Stomach (tissue), 8 donors: ENCODE measurements at regions not wholly inside any gene's neighbourhood (a gene's known extent, or its start where the extent isn't known, plus 50 kb on each side); places are given as distances from the start of the nearest gene placed in this dataset.

ENCODE experiments used
- DNase-seq, 2 donors: peaks; one replicate each; pipeline versions ENCODE4 v3.0.0 to v3.0.0-alpha.2; 2013 to 2019
- H3K27ac ChIP-seq, 5 donors: fragments of 200-600 bp in 4 of 5; sonication (generic) in 4 of 5; one replicate each; pipeline ENCODE4 v1.5.1; 2013 to 2019; ENCODE audit warnings: mild to moderate bottlenecking in 1 of 5, moderate library complexity in 1 of 5
- H3K27me3 ChIP-seq, 3 donors: fragments of 200-600 bp; sonication (generic); one replicate each; pipeline ENCODE4 v1.5.1; 2017 to 2019; ENCODE audit warnings: mixed run types in 1 of 3
- H3K36me3 ChIP-seq, 4 donors: fragments of 200-600 bp; sonication (generic); 1 replicate in 3 of 4; 2 replicates in 1 of 4; pipeline ENCODE4 v1.5.1; 2016 to 2019
- H3K4me1 ChIP-seq, 4 donors: fragments of 200-600 bp; sonication (generic); one replicate each; pipeline ENCODE4 v1.5.1; 2016 to 2019
- H3K4me3 ChIP-seq, 4 donors: fragments of 200-600 bp; sonication (generic) in 3 of 4; one replicate each; pipeline ENCODE4 v1.5.1; 2016 to 2019; ENCODE audit warnings: mild to moderate bottlenecking in 1 of 4
- H3K9me3 ChIP-seq, 4 donors: fragments of 200-600 bp; sonication (generic); one replicate each; pipeline ENCODE4 v1.5.1; 2016 to 2019
- EP300 ChIP-seq: sonication (generic); formaldehyde crosslinking; IDR thresholded peaks from one replicate; pipeline ENCODE4 v1.6.1; 2017; ENCODE audit warnings: antibody characterized with exemption
- POLR2A ChIP-seq, 4 donors: fragments of 450-650 bp; IDR thresholded peaks; one replicate each; pipeline ENCODE4 v1.6.1; 2016; ENCODE audit warnings: antibody characterized with exemption in 4 of 4, control low read depth in 2 of 4, mild to moderate bottlenecking in 1 of 4, moderate library complexity in 1 of 4
- POLR2AphosphoS5 ChIP-seq, 3 donors: sonication (generic); formaldehyde crosslinking; IDR thresholded peaks; one replicate each; pipeline ENCODE4 v1.6.1; 2016; ENCODE audit warnings: antibody characterized with exemption in 3 of 3
- WGBS, 5 donors: extraction: QIAGEN DNeasy Blood & Tissue Kit in 3 of 5; methylation state at CpG; one replicate each; pipeline versions ENCODE4 v1.1.5 to v1.1.7; 2013 to 2018; 5-methylcytosine and 5-hydroxymethylcytosine counted together
- intact Hi-C: fragments of 100-400 bp; cut with DNase I; formaldehyde crosslinking; loops from one replicate; pipeline ENCODE4 v1.15.1; 2023; ENCODE audit warnings: low total_unique reads
- TF ChIP-seq, protein P1 (sequence below), 7 experiments: fragments of 450-650 bp in 4 of 7; fragments of 200-600 bp in 3 of 7; sonication (generic) in 3 of 7; IDR thresholded peaks; one replicate each; pipeline ENCODE4 v1.5.1; 2016 to 2019; ENCODE audit warnings: antibody characterized with exemption in 7 of 7, control low read depth in 2 of 7, mild to moderate bottlenecking in 1 of 7
- donor health status: healthy with polysubstance abuse.
- donor health status: Bipolar disorder and iron deficiency.
- donor health status: healthy.

DNA sequence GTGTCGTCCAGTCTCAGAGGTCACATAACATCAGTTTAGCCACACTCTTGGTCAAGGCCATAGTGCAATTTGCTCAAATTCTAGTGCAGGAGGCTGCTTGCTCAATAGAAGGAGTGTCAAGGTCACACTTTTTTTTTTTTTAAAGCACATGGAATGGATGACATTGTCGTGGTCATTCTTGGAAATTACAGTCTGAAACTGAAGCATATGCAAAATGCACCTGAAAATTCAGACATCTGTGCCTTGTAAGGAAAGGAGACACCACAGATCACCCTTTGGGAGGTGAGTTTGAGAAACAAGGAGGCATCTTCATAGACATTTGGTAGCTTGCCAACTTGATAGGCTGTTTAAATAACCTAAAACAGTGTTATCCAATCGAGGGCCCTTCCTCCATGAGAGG lies 98.3 kb upstream of the ANKRD10 start:
- no peak overlapping the region for H3K27ac ChIP-seq
- no peaks in the 10 kb centered on the region for H3K4me1 ChIP-seq
- intact Hi-C loops: no loop called here
- H3K9me3 ChIP-seq: peaks cover 0 to 3% (median 0%) of the 10 kb centered on the region in 4 donors
- no peaks in the 10 kb centered on the region for H3K27me3 ChIP-seq
- no peak for TF ChIP-seq POLR2AphosphoS5 (IDR thresholded peaks at IDR 0.05)
- TF ChIP-seq EP300: no peak
- TF ChIP-seq, protein P1, sequence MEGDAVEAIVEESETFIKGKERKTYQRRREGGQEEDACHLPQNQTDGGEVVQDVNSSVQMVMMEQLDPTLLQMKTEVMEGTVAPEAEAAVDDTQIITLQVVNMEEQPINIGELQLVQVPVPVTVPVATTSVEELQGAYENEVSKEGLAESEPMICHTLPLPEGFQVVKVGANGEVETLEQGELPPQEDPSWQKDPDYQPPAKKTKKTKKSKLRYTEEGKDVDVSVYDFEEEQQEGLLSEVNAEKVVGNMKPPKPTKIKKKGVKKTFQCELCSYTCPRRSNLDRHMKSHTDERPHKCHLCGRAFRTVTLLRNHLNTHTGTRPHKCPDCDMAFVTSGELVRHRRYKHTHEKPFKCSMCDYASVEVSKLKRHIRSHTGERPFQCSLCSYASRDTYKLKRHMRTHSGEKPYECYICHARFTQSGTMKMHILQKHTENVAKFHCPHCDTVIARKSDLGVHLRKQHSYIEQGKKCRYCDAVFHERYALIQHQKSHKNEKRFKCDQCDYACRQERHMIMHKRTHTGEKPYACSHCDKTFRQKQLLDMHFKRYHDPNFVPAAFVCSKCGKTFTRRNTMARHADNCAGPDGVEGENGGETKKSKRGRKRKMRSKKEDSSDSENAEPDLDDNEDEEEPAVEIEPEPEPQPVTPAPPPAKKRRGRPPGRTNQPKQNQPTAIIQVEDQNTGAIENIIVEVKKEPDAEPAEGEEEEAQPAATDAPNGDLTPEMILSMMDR (IDR thresholded peaks at IDR 0.05): no peak
- no peak for TF ChIP-seq POLR2A (IDR thresholded peaks at IDR 0.05)
- DNase-seq: no peak
- H3K36me3 ChIP-seq: no peaks in the 10 kb centered on the region
- H3K4me3 ChIP-seq: no peak overlapping the region
- WGBS, 5 donors: 54 to 75% (median 70%) methylated on average over 3 of the region's 3 CpGs

DNA sequence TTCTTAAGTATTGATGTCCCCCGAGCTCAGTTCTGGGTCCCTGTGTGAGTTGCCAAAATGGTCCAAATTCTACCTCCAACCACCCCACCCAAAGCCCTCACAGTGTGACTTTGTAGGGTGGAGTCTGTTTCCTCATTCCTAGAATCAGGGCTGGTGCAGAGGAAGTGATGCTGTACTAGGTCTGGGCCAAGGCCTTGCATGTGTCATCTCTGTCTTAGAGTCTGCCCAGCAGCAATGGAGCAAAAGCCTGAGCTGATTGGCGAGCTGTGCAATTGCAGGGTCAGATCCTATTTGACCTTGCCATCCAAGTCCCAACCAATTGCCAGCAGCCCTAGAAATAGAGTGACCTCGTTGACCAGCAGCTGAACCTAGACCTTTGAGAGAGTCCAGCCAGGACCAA lies 97.0 kb upstream of the ANKRD10 start:
- WGBS, 5 donors: 82 to 87% (median 85%) methylated on average over 3 of the region's 3 CpGs
- no peak for DNase-seq
- no peaks in the 10 kb centered on the region for H3K36me3 ChIP-seq

DNA sequence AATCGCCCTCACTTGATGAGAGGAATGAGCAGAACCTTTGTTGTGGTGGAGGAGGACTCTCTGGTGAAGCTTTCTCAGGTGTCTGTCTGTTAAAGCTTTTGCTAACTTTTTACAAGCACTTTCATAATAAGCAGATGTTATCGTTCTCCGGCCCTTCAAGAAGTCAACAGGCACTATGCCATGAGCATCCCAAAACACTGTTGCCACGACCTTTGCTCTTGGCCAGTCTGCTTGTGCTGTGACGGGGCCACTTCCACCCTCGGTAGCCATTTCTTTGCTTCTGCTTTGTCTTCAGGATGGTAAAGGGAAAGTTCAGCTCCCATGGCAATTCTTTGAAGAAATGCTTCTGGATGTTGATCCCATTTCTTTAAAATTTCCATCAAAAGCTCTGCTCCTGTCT lies 93.5 kb upstream of the ANKRD10 start:
- H3K9me3 ChIP-seq: no peaks in the 10 kb centered on the region
- no peaks in the 10 kb centered on the region for H3K27me3 ChIP-seq
- peaks cover 15 to 24% (median 20%) of the 10 kb centered on the region in 4 donors for H3K4me1 ChIP-seq
- H3K4me3 ChIP-seq: no peak overlapping the region
- no peak for DNase-seq
- H3K36me3 ChIP-seq: no peaks in the 10 kb centered on the region
- H3K27ac ChIP-seq: no peak overlapping the region
- WGBS, 5 donors: 75 to 79% (median 77%) methylated on average over 6 of the region's 6 CpGs
- TF ChIP-seq POLR2A (IDR thresholded peaks at IDR 0.05) (no peak), POLR2AphosphoS5 (IDR thresholded peaks at IDR 0.05) (no peak), EP300 (no peak)
- TF ChIP-seq, protein P1 (IDR thresholded peaks at IDR 0.05): no peak
- intact Hi-C loops: no loop called here

More for the DNA sequence above, 97.0 kb upstream of the ANKRD10 start:
- Histone ChIP-seq H3K27me3 (no peaks in the 10 kb centered on the region), H3K27ac (no peak overlapping the region), H3K4me3 (no peak overlapping the region), H3K4me1 (peaks cover 0 to 8% (median 6%) of the 10 kb centered on the region in 4 donors), H3K9me3 (no peaks in the 10 kb centered on the region)
- intact Hi-C loops: no loop called here
- no peak for TF ChIP-seq EP300
- TF ChIP-seq, protein P1 (IDR thresholded peaks at IDR 0.05): no peak

DNA sequence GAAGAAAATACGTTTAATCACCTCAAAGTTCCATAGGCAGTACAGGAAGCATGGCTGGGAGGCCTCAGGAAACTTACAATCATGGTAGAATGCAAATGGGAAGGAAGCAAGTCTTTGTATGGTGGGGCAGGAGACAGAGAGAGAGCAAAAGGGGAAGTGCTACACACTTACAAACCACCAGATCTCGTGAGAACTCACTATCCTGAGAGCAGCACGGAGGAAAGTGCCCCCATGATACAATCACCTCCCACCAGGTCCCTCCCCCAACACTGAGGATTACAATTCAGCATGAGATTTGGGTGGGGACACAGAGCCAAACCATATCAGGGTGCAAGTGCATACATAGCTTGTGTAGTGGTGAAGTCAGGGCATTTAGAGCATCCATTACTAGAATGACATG lies 92.3 kb upstream of the ANKRD10 start:
- Histone ChIP-seq H3K27ac (peak overlapping the region; percentile 41 to 87 (median 85)), H3K27me3 (no peaks in the 10 kb centered on the region), H3K4me3 (no peak overlapping the region), H3K9me3 (no peaks in the 10 kb centered on the region), H3K4me1 (peaks cover 15 to 24% (median 20%) of the 10 kb centered on the region in 4 donors), H3K36me3 (no peaks in the 10 kb centered on the region)
- TF ChIP-seq EP300 (no peak), POLR2A (IDR thresholded peaks at IDR 0.05) (no peak), POLR2AphosphoS5 (IDR thresholded peaks at IDR 0.05) (no peak)
- TF ChIP-seq, protein P1 (IDR thresholded peaks at IDR 0.05): no peak
- intact Hi-C loops: no loop called here
- WGBS, 5 donors: 51 to 67% (median 57%) methylated on average over 3 of the region's 3 CpGs
- no peak for DNase-seq
